ENCODE measurements at regions not wholly inside any gene's neighbourhood (a gene's known extent, or its start where the extent isn't known, plus 50 kb on each side); places are given as distances from the start of the nearest gene placed in this dataset.

DNA sequence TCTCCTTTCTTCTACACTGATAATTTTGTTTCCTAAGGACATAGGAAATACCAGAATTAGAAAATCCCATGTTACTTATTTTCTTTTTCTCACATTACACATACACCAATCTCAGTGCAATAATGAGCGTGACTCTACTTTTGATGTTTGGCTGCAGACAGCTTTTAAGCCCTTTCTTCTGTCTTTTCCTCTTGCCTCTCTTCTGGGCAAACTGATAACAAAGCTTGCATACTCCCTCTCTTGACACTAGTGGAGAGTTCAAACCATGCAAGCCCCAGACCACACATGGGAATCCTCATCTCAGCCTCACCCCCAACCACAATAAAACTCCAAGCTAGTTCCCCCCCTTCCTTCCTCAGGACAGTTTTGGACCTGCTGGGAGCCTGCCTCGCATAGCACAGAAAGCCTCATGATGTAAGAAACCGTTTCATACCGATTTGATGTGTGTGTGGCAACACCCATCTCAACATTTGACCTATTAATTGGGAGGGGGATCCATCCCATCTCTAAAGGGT, 161.9 kb downstream of the EMP1 start:
- DNase-seq (ENCODE audit: low read depth in 1 of 2, low spot score in 1 of 2): no peak
- no peak overlapping the region for H3K4me3 ChIP-seq (replicated peaks; ENCODE audit: insufficient read depth, low read length)
- no peak overlapping the region for H3K27ac ChIP-seq (replicated peaks)
- TF ChIP-seq, protein P1, sequence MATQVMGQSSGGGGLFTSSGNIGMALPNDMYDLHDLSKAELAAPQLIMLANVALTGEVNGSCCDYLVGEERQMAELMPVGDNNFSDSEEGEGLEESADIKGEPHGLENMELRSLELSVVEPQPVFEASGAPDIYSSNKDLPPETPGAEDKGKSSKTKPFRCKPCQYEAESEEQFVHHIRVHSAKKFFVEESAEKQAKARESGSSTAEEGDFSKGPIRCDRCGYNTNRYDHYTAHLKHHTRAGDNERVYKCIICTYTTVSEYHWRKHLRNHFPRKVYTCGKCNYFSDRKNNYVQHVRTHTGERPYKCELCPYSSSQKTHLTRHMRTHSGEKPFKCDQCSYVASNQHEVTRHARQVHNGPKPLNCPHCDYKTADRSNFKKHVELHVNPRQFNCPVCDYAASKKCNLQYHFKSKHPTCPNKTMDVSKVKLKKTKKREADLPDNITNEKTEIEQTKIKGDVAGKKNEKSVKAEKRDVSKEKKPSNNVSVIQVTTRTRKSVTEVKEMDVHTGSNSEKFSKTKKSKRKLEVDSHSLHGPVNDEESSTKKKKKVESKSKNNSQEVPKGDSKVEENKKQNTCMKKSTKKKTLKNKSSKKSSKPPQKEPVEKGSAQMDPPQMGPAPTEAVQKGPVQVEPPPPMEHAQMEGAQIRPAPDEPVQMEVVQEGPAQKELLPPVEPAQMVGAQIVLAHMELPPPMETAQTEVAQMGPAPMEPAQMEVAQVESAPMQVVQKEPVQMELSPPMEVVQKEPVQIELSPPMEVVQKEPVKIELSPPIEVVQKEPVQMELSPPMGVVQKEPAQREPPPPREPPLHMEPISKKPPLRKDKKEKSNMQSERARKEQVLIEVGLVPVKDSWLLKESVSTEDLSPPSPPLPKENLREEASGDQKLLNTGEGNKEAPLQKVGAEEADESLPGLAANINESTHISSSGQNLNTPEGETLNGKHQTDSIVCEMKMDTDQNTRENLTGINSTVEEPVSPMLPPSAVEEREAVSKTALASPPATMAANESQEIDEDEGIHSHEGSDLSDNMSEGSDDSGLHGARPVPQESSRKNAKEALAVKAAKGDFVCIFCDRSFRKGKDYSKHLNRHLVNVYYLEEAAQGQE (IDR thresholded peaks at IDR 0.05; ENCODE audit: insufficient replicate concordance, low read depth): no peak
- TF ChIP-seq POLR2AphosphoS5 (IDR thresholded peaks at IDR 0.05; ENCODE audit: low read depth): no peak
- TF ChIP-seq SPI1 (IDR thresholded peaks at IDR 0.05; ENCODE audit: borderline replicate concordance, low read depth): no peak
- TF ChIP-seq, protein P2, sequence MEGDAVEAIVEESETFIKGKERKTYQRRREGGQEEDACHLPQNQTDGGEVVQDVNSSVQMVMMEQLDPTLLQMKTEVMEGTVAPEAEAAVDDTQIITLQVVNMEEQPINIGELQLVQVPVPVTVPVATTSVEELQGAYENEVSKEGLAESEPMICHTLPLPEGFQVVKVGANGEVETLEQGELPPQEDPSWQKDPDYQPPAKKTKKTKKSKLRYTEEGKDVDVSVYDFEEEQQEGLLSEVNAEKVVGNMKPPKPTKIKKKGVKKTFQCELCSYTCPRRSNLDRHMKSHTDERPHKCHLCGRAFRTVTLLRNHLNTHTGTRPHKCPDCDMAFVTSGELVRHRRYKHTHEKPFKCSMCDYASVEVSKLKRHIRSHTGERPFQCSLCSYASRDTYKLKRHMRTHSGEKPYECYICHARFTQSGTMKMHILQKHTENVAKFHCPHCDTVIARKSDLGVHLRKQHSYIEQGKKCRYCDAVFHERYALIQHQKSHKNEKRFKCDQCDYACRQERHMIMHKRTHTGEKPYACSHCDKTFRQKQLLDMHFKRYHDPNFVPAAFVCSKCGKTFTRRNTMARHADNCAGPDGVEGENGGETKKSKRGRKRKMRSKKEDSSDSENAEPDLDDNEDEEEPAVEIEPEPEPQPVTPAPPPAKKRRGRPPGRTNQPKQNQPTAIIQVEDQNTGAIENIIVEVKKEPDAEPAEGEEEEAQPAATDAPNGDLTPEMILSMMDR (IDR thresholded peaks at IDR 0.05; ENCODE audit: insufficient read depth, low read length): no peak
- no peak for TF ChIP-seq GABPA (IDR thresholded peaks at IDR 0.05; ENCODE audit: low read depth)
- H3K27me3 ChIP-seq (ENCODE audit: insufficient read depth, poor library complexity, severe bottlenecking): peaks cover 9% of the 10 kb centered on the region

DNA sequence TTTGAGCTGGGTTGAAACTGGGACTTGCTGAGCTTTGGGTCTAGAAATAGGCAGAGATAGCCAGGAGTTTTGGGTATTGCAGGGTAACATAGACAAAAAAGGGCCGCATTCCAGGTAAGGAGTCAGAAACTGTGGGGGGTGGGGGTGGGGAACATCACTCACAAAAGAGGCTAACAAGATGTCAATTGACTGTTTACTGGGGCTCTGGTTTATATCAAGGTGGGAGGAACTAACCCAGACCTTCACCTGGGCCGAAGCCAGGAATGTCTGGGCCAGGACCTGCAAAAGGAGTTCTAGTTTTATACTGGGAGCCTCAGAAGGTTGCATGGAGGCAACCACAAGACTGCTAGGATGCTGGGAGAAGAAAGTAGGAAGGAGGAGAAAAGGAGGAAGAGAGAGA, 154.4 kb downstream of the EMP1 start:
- TF ChIP-seq, protein P1 (IDR thresholded peaks at IDR 0.05; ENCODE audit: insufficient replicate concordance, low read depth): no peak
- TF ChIP-seq GABPA (IDR thresholded peaks at IDR 0.05; ENCODE audit: low read depth) (no peak), SPI1 (IDR thresholded peaks at IDR 0.05; ENCODE audit: borderline replicate concordance, low read depth) (no peak), POLR2AphosphoS5 (IDR thresholded peaks at IDR 0.05; ENCODE audit: low read depth) (no peak)
- TF ChIP-seq, protein P2 (IDR thresholded peaks at IDR 0.05; ENCODE audit: insufficient read depth, low read length): no peak
- H3K27me3 ChIP-seq (ENCODE audit: insufficient read depth, poor library complexity, severe bottlenecking): no peaks in the 10 kb centered on the region
- no peak overlapping the region for H3K27ac ChIP-seq (replicated peaks)
- H3K4me3 ChIP-seq (replicated peaks; ENCODE audit: insufficient read depth, low read length): no peak overlapping the region
- DNase-seq (ENCODE audit: low read depth in 1 of 2, low spot score in 1 of 2): no peak

- no peaks in the 10 kb centered on the region for H3K27me3 ChIP-seq (ENCODE audit: insufficient read depth, poor library complexity, severe bottlenecking)
- no peak overlapping the region for H3K27ac ChIP-seq (replicated peaks)
- no peak for DNase-seq (ENCODE audit: low read depth in 1 of 2, low spot score in 1 of 2)
- H3K4me3 ChIP-seq (replicated peaks; ENCODE audit: insufficient read depth, low read length): no peak overlapping the region
- TF ChIP-seq POLR2AphosphoS5 (IDR thresholded peaks at IDR 0.05; ENCODE audit: low read depth) (no peak), GABPA (IDR thresholded peaks at IDR 0.05; ENCODE audit: low read depth) (no peak), SPI1 (IDR thresholded peaks at IDR 0.05; ENCODE audit: borderline replicate concordance, low read depth) (no peak)
- TF ChIP-seq, protein P1 (IDR thresholded peaks at IDR 0.05; ENCODE audit: insufficient replicate concordance, low read depth): no peak
- TF ChIP-seq, protein P2 (IDR thresholded peaks at IDR 0.05; ENCODE audit: insufficient read depth, low read length): no peak
Observed at GRCh38 chr12:13350381-13350780, 153.9 kb downstream of the EMP1 start.
